NCI-H2227 treated with DMSO at 0.1 percent for 48 hours (cell line): ENCODE measurements at regions not wholly inside any gene's neighbourhood (a gene's known extent, or its start where the extent isn't known, plus 50 kb on each side); places are given as distances from the start of the nearest gene placed in this dataset.

ENCODE experiments used
- DNase-seq: peaks from one replicate; lab custom pipeline; 2025; lab: John Stamatoyannopoulos, UW

DNA sequence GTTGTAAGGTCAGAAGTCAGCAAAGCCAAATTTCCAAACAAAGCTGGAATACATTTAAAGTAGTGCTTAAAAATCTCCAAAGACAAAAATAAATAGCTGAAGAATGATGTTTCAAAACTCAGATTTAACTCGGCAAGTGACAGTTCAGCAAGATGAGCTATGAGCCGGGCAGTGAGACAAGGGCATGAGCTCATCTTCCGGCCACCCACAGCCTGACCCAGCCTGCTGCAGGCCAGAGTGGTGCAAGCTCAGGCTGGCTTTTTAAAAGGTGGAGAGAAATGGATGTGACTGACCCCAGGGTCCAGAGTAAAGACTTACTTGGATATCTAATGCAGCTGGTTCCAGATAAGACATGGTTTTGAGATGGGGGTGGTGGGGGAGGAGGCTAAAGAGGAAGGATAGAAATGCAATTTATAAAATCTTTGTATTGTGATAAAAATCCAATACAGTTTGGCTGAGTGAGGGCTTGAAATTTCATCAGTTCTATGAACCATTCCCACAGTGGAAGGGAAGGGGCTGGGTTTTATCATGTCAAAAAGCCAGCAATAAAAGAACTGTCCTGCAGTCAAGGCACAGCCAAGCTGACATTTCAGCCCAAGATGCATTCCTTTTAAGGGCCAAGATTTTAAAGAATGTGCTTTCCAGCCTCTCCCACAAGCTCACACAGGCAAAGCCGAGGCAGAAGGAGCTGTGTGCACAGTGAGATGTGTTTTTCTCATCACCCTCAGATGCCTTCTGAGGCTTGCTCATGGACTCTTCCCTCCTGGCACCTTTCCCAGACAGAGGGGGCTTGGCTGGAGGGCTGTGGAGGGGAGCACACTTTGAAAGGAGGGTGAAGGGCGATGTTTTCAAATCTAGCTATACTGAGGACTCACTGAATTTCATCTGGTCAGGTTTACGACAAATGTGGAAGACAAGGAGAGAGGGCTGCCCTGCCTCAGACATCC, 97.9 kb upstream of the KLHL29 start:
- no peak for DNase-seq

- DNase-seq, result no peak
These were observed 95.3 kb upstream of the KLHL29 start for GRCh38 chr2:23289671-23290070.

- no peak for DNase-seq
These were observed 93.7 kb upstream of the KLHL29 start for GRCh38 chr2:23291239-23291638.

DNA sequence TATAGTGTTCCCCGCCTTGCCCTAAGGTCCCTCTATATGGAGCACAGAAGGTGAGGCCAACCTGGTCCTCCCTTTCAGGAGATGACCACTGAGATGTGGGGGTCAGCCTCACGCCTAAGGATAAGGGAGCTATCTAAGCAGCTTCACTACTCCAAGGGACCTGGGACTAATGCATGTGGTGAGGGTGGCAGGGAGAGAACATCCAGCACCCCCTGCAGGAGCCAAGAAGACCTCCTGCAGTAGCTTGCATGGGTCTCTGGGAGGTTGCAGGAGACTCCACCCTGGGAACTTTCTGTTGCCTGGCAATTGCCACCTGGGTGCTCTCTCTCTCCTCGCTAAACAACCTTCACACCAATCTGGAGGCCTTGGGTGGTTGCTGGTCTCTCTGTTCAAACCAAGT, 93.0 kb upstream of the KLHL29 start:
- DNase-seq, result no peak

- DNase-seq, result no peak
These were observed 91.9 kb upstream of the KLHL29 start for GRCh38 chr2:23293063-23293462.

- DNase-seq, result peak; percentile 45
These were observed 91.2 kb upstream of the KLHL29 start for GRCh38 chr2:23293731-23294130.

DNA sequence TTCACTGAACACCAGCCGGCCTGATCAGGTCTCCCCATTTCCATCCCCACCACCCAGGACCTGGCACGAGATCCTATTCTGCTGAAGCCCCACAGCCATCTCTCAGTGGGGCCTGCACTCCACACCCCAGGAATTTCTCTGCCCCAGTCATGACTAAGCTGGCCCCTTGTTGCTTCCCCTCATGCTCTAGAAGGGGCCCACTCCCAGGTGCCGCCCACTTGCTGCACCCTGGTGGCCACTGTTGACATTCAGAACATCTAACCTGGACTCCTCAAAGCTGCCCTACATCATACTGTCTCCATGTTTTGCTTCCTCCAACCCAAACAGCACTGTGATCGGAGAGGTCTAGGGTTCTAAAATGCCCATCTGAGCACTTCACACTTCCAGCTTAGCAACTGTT, 90.7 kb upstream of the KLHL29 start:
- DNase-seq, result no peak

GRCh38 chr2:23296691-23297090, 88.3 kb upstream of the KLHL29 start:
- no peak for DNase-seq

GRCh38 chr2:23297112-23297511, 87.9 kb upstream of the KLHL29 start:
- no peak for DNase-seq

DNA sequence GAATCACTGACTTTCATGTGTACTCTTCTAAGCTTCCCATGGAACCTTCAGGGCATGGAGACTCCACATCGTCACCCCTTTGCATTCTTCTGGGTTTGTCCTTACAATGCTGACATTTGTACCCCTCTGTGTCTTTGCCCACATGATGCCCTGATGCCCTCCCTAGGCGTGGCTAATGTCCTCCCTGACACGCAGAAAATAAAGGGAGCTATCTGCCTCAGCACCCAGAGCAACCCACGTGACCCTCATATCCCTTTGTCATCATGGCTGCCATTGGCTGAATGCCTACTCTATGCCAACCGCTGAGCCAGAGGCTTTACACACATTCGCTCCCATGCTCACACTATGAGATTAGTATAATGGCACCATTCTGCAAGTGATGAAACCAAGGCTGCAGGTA, 86.4 kb upstream of the KLHL29 start:
- no peak for DNase-seq

- peak; percentile 30 for DNase-seq
These were observed 85.3 kb upstream of the KLHL29 start for GRCh38 chr2:23299476-23300195.

DNA sequence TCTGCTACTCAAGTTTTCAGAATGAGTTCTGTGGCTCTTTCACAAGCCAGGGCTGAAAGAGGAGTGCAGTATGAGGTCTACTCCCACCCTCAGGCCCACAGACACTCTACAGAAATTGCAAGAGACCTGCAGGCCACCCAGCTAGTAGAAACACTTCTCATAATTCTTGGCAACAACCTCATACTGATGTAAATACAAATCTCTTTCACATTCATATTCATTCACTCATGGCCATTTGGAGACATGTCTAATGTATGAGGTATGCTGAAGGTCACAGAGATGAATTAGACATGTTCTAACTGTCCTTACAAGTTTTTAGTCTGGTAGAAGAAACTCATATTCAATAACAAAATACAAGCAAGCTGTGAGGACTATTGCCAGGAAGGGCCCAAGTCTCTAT, 83.8 kb upstream of the KLHL29 start:
- DNase-seq, result no peak

DNA sequence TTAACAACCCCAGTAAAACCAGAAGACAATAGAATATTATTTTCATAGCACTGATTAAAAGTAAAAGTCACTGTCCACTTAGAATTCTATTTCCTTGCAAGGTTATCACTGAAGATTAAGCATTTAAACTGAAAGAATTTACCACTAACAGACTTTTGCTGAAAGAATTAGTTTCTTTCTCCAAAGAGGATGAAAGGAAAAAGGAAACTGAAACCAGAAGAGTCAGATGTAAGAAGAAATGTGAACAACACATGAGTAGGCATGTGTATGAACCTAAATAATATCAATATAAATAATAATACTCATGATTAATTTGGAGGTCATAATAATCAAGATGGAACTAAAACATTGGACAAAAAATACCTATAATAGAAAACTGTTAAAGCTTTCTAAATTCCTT, 82.4 kb upstream of the KLHL29 start:
- no peak for DNase-seq

DNA sequence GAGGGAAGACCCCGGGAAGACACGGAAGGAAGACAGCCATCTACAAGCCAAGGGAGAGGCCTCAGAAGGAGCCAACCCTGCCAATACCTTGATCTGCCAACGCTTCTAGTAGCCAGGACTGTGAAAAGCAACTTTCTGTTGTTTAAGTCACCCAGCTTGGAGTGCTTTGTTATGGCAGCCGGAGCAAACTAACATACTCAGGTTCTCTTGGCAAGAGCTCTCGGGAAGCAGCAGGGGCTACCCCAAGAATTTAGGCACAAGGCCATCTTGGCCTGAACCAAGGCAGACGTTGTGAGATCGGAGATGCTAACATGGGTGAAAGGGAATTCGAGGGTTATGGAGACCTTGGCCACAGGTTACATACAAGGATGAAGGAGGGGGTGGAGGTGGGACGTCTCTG, 78.6 kb upstream of the KLHL29 start:
- no peak for DNase-seq

DNA sequence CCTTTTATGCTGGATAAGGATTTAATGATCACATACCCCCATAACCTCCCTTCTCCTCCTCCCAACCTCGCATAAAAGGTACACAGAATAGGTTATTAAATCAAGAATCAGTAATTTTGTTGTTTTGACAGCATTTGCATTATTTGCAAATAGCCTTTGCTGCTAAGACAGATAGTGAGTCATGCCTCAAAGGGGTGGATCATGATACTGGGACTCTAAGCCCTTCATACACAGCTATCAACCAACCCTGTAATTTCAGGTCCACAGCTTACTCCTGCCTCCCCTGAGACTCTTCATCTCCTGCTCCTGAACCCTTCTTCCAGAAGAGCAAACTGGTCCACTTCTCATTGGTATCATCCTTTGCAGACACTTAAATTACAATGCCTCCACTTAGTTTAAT, 73.8 kb upstream of the KLHL29 start:
- peak; percentile 35 for DNase-seq

GRCh38 chr2:23312996-23313606, 71.9 kb upstream of the KLHL29 start:
- no peak for DNase-seq

DNA sequence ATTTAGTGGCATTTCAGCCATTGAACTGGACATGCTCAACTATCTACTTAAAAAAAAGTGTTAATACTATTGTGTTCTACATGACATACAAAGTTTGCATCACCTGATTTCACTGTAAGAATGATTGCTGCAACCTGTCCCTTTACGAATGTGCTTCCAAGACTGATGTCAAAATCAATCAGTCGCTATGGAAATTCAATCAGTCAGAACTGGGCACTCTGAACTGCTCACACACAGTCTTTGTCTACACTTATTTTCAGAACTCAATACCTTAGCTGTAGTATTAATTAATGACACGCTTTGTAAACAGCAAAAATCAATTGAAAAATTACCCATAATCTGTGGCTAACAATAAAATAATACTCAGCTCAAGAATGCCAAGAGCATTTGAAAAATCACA, 70.3 kb upstream of the KLHL29 start:
- DNase-seq, result no peak

DNA sequence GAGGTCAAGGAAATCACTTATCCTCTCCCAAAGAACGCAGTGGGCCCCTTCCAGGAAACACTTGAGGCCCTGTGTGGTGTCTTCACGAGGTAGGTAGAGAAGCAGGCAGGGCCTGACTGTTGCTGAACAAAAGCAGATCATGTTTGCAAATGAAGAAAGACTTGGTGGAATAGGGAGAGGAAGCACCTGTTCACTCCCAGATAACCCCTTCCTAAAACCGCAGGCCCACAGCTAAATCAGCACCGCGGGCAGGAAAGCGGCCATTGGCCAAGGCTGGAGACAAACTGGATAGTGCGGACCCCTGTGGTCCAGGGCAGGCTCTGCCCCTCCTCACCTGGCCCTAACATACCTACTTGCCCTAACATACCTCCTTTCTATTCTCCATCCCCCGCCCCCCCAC, 64.9 kb upstream of the KLHL29 start:
- no peak for DNase-seq

DNA sequence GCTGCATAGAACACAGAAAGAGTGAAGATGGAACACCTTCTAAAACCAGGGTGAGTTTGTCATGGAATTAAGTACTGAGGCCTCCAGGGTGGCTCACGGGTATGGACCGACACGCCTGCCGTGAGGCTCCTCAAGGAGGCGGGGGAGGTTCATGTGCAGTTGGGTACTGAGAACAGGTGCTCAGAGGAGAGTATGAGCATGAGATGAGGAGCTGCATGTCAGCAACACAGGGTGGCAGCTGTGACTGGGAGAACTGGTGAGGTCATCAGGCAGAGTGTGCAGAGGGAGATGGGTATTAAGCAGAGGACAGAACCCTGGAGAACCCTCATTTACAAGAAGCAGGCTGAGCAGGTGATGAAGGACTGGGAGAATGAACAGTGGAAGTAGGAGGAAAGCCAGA, 63.2 kb upstream of the KLHL29 start:
- no peak for DNase-seq

DNA sequence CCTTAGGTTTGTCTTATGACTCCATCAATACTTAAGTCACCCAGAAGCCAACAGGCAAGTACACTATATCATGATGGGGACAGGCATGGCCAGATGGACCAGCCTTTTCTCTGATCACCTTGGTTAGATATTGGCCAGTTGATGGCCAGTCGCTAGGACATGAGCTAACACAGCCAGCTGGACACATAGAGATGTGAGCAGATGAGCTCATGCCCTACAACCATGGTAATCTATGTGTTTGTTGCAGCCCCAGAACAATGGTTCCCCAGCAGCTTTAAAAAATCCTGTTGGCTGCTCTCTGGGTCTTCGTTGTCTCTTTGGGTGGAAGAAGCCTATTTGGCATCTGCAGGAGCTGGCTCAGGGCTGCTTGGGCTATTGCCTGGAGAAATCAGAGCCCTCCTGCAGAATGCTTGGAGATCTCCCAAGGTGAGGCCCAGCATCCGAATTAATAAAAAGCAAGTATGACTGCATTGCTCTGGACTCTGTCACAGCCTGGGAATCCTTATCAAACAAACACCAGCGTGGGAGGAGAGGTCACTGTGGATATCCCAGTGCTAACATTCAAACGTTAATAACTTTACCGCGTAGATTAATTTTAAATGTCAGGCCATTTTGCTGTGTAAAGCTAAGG, 62.3 kb upstream of the KLHL29 start:
- no peak for DNase-seq

GRCh38 chr2:23323198-23323916, 61.6 kb upstream of the KLHL29 start:
- no peak for DNase-seq
